ENCODE measurements at regions not wholly inside any gene's neighbourhood (a gene's known extent, or its start where the extent isn't known, plus 50 kb on each side); places are given as distances from the start of the nearest gene placed in this dataset.
A peak's percentile ranks its signal among the peaks of the same experiment; 100 is the strongest.

DNA sequence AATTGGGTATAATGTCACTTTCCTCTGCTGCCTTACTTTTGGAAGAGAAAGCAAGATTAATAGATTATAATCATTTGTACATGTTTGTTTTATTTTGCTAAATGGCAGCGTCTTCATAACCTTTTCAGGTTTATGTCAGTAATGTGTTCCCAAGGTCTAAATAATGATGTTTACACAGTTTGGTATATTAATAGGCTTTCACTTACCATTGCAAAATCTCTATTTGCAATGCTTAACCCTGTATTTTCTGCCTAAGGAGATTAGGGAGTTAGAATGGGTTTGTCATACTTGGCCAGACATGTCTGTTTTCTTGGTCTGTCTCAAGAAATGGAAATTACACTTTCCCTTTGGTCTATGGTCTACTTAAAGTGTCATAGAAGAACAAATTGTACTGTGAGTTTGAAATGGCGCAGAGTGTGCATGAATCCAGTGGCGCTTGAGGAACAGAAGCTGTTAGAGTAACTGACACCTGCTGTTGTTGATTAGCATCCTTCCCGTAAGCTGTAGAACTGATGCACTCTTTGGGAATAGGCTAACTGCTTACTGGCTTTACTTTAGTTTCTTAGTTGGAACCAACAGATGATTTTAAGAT lies 261.1 kb downstream of the SAMD5 start:
- TF ChIP-seq CTCF (IDR thresholded peaks at IDR 0.05): no peak
- Mint-ChIP-seq H3K27me3 (ENCODE audit: unreplicated experiment) (no peaks in the 10 kb centered on the region), H3K4me3 (ENCODE audit: unreplicated experiment) (no peak overlapping the region), H3K27ac (ENCODE audit: unreplicated experiment) (no peak overlapping the region), H3K36me3 (ENCODE audit: unreplicated experiment) (no peaks in the 10 kb centered on the region), H3K4me1 (ENCODE audit: unreplicated experiment) (no peaks in the 10 kb centered on the region), H3K9me3 (ENCODE audit: unreplicated experiment) (peaks cover 15% of the 10 kb centered on the region)
- DNase-seq (ENCODE audit: extremely low spot score, unreplicated experiment): no peak

DNA sequence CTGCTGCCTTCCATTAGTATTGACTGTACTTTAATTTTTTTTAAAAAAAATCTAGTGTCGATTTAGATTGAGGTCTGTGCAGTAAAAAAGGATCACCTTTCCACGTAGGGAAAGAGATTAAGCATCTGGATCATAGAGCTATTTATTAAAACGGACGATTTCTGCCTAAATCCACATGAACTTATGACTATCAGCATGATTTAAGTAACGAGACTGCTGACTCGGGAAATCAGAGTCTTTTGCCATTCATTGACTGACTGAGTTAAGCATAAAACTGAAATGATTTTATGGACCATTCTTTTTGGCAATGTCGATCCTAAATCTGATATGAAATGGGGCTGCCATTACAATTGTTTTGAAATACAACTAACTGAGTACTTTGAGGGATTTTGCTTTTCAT lies 261.7 kb downstream of the SAMD5 start:
- H3K4me1 Mint-ChIP-seq (ENCODE audit: unreplicated experiment): no peaks in the 10 kb centered on the region

DNA sequence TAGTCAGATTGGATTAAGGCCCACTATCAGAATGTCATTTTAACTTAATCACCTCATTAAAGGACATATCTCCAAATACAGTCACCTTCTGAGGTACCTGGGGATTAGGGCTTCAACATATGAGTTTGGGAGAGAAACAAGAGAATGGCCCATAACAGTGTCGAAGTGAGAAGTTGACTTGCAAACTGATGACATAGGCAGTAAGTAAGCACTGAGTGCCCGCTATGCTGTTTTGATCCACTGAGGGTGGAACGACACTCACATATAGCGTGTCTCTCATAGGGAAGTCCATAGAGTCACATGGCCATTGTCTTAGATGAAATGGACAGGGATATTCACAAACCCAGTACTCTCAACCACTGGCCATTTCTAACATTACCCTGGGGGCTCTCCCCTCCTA lies 264.2 kb downstream of the SAMD5 start:
- no peaks in the 10 kb centered on the region for H3K36me3 Mint-ChIP-seq (ENCODE audit: unreplicated experiment)
- no peaks in the 10 kb centered on the region for H3K9me3 Mint-ChIP-seq (ENCODE audit: unreplicated experiment)
- TF ChIP-seq CTCF (IDR thresholded peaks at IDR 0.05): no peak
- no peak for DNase-seq (ENCODE audit: extremely low spot score, unreplicated experiment)
- no peak overlapping the region for H3K27ac Mint-ChIP-seq (ENCODE audit: unreplicated experiment)
- H3K4me1 Mint-ChIP-seq (ENCODE audit: unreplicated experiment): no peaks in the 10 kb centered on the region
- H3K27me3 Mint-ChIP-seq (ENCODE audit: unreplicated experiment): no peaks in the 10 kb centered on the region
- no peak overlapping the region for H3K4me3 Mint-ChIP-seq (ENCODE audit: unreplicated experiment)

More for the DNA sequence above, 261.7 kb downstream of the SAMD5 start:
- TF ChIP-seq CTCF (IDR thresholded peaks at IDR 0.05): no peak
- no peak overlapping the region for H3K4me3 Mint-ChIP-seq (ENCODE audit: unreplicated experiment)
- peaks cover 15% of the 10 kb centered on the region for H3K9me3 Mint-ChIP-seq (ENCODE audit: unreplicated experiment)
- no peak overlapping the region for H3K27ac Mint-ChIP-seq (ENCODE audit: unreplicated experiment)
- H3K27me3 Mint-ChIP-seq (ENCODE audit: unreplicated experiment): no peaks in the 10 kb centered on the region
- DNase-seq (ENCODE audit: extremely low spot score, unreplicated experiment): no peak
- no peaks in the 10 kb centered on the region for H3K36me3 Mint-ChIP-seq (ENCODE audit: unreplicated experiment)

GRCh38 chr6:147774856-147775255 lies 266.4 kb downstream of the SAMD5 start:
- Mint-ChIP-seq H3K4me1 (ENCODE audit: unreplicated experiment) (no peaks in the 10 kb centered on the region), H3K27me3 (ENCODE audit: unreplicated experiment) (no peaks in the 10 kb centered on the region), H3K27ac (ENCODE audit: unreplicated experiment) (no peak overlapping the region), H3K36me3 (ENCODE audit: unreplicated experiment) (no peaks in the 10 kb centered on the region), H3K9me3 (ENCODE audit: unreplicated experiment) (no peaks in the 10 kb centered on the region), H3K4me3 (ENCODE audit: unreplicated experiment) (no peak overlapping the region)
- DNase-seq (ENCODE audit: extremely low spot score, unreplicated experiment): no peak
- peak; percentile 36 for TF ChIP-seq CTCF (IDR thresholded peaks at IDR 0.05)

DNA sequence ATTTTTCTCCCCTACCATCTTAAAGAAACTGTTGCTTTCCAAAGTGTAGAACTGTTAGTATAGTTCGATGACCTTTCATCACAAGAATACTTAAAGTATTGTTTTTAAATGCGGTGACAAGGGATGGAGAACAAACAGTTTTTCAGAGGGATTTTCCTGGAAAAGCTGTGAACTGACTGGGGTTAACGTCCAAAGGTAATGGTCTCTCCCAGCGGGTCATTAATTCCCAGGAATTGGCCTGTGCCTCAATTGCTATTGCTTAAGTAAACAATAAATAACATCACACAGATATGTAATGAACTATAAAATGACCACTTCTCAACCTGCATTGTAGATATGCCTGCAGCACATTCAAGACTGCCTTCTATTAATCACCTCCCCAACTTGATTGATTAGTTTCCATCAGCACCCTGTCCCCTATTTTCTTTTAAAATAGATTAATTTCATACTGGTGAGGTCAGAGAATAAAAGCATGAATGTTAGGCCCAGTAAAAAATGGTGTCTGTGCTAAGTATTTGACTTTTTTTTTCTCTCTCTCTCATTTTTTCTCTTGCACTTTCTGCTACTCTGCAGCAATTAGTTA lies 268.2 kb downstream of the SAMD5 start:
- Mint-ChIP-seq H3K9me3 (ENCODE audit: unreplicated experiment) (no peaks in the 10 kb centered on the region), H3K36me3 (ENCODE audit: unreplicated experiment) (no peaks in the 10 kb centered on the region), H3K27me3 (ENCODE audit: unreplicated experiment) (no peaks in the 10 kb centered on the region), H3K4me3 (ENCODE audit: unreplicated experiment) (no peak overlapping the region), H3K4me1 (ENCODE audit: unreplicated experiment) (peaks cover under 1% of the 10 kb centered on the region), H3K27ac (ENCODE audit: unreplicated experiment) (no peak overlapping the region)
- TF ChIP-seq CTCF (IDR thresholded peaks at IDR 0.05): no peak
- DNase-seq (ENCODE audit: extremely low spot score, unreplicated experiment): no peak

Measured in osteocyte (in vitro differentiated cells).